Type B pancreatic cell (in vitro differentiated cells): ENCODE measurements at regions not wholly inside any gene's neighbourhood (a gene's known extent, or its start where the extent isn't known, plus 50 kb on each side); places are given as distances from the start of the nearest gene placed in this dataset.

Source experiments
- DNase-seq: peaks from one replicate; pipeline ENCODE4 v3.0.0; 2021; ENCODE audit warnings: mixed read lengths; ENCODE audit not compliant: unreplicated experiment; ENCODE audit errors: extremely low spot score
- H3K27ac Mint-ChIP-seq: 2 replicates; pipeline ENCODE4 v1.8.0; 2021; ENCODE audit warnings: mild to moderate bottlenecking, mixed read lengths
- H3K27me3 Mint-ChIP-seq: 2 replicates; pipeline ENCODE4 v1.8.0; 2021; ENCODE audit warnings: mixed read lengths
- H3K36me3 Mint-ChIP-seq: 2 replicates; pipeline ENCODE4 v1.8.0; 2021; ENCODE audit warnings: mixed read lengths
- H3K4me1 Mint-ChIP-seq: one replicate; pipeline ENCODE4 v1.8.0; 2021; ENCODE audit warnings: mixed read lengths; ENCODE audit not compliant: unreplicated experiment
- H3K4me3 Mint-ChIP-seq: 2 replicates; pipeline ENCODE4 v1.8.0; 2021; ENCODE audit warnings: mild to moderate bottlenecking, mixed read lengths
- H3K9me3 Mint-ChIP-seq: 2 replicates; pipeline ENCODE4 v1.8.0; 2021; ENCODE audit warnings: mixed read lengths
- TF ChIP-seq, protein P1 (sequence below): fragments of 200-600 bp; sonication (generic); conservative IDR thresholded peaks from 2 replicates; pipeline ENCODE4 v1.5.0; 2021; ENCODE audit warnings: antibody characterized with exemption, mild to moderate bottlenecking

DNA sequence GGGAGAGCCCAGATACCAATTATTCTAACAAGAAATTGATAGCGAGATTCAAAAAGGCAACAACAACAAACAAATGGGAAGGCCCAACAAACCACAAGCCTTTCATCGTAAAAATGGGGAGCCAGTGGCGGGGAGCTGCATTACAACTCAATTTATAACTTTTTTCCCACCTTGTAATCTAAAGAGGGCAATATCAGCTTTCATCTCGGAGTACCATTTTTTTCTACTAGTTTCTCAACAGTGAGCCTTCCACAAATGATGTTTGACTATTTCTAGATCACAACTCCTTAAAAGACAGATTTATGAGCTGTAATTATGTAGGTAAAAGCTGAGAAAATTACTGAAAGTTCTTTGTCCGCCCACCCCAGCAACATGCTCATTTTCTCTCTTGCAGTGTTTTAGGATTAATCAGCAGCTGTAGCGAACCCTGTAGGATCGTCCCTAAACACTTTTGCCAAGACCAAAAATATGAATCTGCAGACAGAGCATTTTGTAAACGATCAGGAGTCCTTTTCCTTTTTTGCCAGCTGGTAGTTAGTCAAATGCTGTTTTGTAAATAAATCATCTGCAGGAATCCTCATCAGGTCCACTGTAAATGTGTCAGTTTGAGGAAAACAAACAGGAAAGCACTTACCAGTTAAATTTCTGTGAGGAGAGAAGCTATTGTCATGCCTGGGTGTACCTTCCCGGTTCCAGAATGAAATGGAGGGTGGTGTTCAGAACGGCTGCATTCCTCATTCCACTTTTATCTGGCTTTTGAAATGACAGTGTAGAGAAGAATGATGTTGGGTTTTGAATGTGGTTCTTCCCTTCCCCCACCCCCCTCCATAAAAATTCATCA, 53.2 kb downstream of the EEF1B2 start:
- Mint-ChIP-seq H3K27ac (peak overlapping the region; percentile 72), H3K36me3 (no peaks in the 10 kb centered on the region), H3K4me3 (peak overlapping the region; percentile 70), H3K9me3 (no peaks in the 10 kb centered on the region), H3K4me1 (peaks cover 27% of the 10 kb centered on the region), H3K27me3 (no peaks in the 10 kb centered on the region)
- no peak for DNase-seq
- TF ChIP-seq, protein P1, sequence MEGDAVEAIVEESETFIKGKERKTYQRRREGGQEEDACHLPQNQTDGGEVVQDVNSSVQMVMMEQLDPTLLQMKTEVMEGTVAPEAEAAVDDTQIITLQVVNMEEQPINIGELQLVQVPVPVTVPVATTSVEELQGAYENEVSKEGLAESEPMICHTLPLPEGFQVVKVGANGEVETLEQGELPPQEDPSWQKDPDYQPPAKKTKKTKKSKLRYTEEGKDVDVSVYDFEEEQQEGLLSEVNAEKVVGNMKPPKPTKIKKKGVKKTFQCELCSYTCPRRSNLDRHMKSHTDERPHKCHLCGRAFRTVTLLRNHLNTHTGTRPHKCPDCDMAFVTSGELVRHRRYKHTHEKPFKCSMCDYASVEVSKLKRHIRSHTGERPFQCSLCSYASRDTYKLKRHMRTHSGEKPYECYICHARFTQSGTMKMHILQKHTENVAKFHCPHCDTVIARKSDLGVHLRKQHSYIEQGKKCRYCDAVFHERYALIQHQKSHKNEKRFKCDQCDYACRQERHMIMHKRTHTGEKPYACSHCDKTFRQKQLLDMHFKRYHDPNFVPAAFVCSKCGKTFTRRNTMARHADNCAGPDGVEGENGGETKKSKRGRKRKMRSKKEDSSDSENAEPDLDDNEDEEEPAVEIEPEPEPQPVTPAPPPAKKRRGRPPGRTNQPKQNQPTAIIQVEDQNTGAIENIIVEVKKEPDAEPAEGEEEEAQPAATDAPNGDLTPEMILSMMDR: peak; percentile 59

DNA sequence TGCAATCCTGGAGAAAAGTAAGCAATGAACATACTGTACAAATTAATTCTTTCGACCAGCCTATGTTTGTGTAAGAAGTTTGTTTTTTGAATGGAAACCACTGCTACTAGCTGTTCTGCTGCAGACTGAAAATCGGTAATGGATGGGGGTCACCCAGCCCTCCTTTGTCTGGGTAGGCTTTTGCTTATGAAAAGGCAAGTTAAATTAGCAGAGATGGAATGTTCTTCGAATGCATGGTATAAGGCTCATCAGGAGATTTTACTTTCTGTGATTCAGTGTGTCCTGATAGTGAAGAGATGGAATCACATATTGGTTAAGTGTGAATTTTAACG, 53.8 kb downstream of the EEF1B2 start:
- Mint-ChIP-seq H3K27ac (peak overlapping the region; percentile 72), H3K9me3 (no peaks in the 10 kb centered on the region), H3K36me3 (no peaks in the 10 kb centered on the region), H3K4me1 (peaks cover 29% of the 10 kb centered on the region), H3K4me3 (peak overlapping the region; percentile 70), H3K27me3 (no peaks in the 10 kb centered on the region)
- TF ChIP-seq, protein P1: no peak
- no peak for DNase-seq

DNA sequence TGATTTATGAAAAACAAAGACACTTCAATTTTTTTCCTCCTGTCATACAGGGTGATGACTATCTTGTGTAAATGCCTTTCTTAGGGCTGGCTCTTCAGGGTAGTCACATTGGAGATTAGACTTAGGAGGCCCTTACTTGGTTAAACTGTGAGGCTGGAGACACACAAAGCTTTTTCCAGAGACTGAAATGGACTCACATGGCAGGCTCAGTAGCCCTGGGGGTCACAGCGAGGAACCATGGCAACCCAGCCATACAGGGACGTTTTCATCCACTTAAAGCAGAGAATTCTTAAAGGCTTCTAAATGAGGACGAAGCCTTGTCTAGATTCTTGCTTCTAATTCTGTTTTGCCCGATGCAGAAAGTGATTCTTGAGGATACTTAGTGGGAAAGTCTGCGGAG, 57.3 kb upstream of the ZDBF2 start:
- no peak for DNase-seq
- Mint-ChIP-seq H3K36me3 (no peaks in the 10 kb centered on the region), H3K27ac (peak overlapping the region; percentile 67), H3K4me3 (peak overlapping the region; percentile 35), H3K4me1 (peaks cover 32% of the 10 kb centered on the region), H3K9me3 (no peaks in the 10 kb centered on the region), H3K27me3 (no peaks in the 10 kb centered on the region)
- TF ChIP-seq, protein P1: no peak

DNA sequence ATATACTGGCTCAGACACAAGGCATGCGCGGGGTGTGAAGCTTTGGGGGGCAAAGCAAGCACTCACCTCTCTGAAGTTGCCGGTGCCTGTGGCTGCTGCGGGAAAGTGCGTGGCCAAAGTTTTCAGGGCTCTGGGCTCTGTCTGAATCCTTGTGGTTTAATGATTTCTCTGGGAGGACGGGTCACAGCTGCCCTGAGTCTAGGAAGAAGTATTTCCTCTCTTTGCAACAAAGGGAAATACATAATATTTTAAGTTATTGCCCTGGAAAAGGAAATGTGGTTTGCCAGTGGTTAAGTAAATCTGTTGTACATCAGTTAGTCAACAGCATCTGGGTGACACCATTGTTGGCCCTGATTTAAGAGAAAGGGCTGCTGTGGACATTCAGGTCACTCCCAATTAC, 56.7 kb upstream of the ZDBF2 start:
- H3K36me3 Mint-ChIP-seq: no peaks in the 10 kb centered on the region
- no peaks in the 10 kb centered on the region for H3K9me3 Mint-ChIP-seq
- peaks cover 27% of the 10 kb centered on the region for H3K4me1 Mint-ChIP-seq
- no peaks in the 10 kb centered on the region for H3K27me3 Mint-ChIP-seq
- peak overlapping the region; percentile 35 for H3K4me3 Mint-ChIP-seq
- DNase-seq: no peak
- TF ChIP-seq, protein P1: no peak
- H3K27ac Mint-ChIP-seq: peak overlapping the region; percentile 67

DNA sequence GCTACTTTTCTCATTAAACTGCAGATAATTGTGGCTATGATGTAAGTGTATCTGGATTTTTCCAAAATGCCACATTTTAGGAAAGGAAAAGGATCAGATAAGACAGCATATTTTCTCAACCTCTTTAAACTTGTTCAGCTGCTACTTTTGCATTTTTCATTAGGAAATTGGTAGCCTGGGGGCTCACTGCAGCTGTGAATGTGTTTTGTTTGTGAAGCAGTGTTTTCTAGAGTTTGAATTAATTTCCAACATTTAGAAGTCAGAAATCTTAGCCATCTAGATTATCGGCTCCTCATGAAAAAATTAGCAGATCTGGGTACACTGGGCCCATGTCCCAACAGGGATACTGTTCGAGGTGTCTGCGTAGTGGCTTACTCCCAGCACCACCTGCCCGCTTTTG, 56.3 kb upstream of the ZDBF2 start:
- TF ChIP-seq, protein P1: no peak
- H3K36me3 Mint-ChIP-seq: no peaks in the 10 kb centered on the region
- no peak for DNase-seq
- H3K4me3 Mint-ChIP-seq: no peak overlapping the region
- no peak overlapping the region for H3K27ac Mint-ChIP-seq
- peaks cover 23% of the 10 kb centered on the region for H3K4me1 Mint-ChIP-seq
- no peaks in the 10 kb centered on the region for H3K27me3 Mint-ChIP-seq
- H3K9me3 Mint-ChIP-seq: no peaks in the 10 kb centered on the region
